A549 (cell line): ENCODE measurements at regions not wholly inside any gene's neighbourhood (a gene's known extent, or its start where the extent isn't known, plus 50 kb on each side); places are given as distances from the start of the nearest gene placed in this dataset.

Source experiments
- ATAC-seq, 2 experiments: fragments of 200-7000 bp in 1 of 2; fragments of >200 bp in 1 of 2; cut with Nextera tagmentation in 1 of 2; cut with Tn5 transposase in 1 of 2; 3 replicates each; pipeline versions ENCODE4 v1.8.0 to v1.9.1; 2018 to 2020; ENCODE audit warnings: mild to moderate bottlenecking in 1 of 2, moderate library complexity in 1 of 2
- CTCF ChIA-PET: fragments of 300-600 bp; sonication (Branson Sonifier 250); formaldehyde crosslinking; extraction: SDS; loops from one replicate; lab custom pipeline; 2021; ENCODE audit warnings: antibody characterized with exemption, inconsistent platforms; lab: Yijun Ruan, JAX
- POLR2A ChIA-PET: fragments of 350-600 bp; formaldehyde crosslinking; extraction: SDS; loops from one replicate; lab custom pipeline; 2021; ENCODE audit warnings: antibody characterized with exemption, inconsistent platforms; lab: Yijun Ruan, JAX
- DNase-seq, 2 experiments: peaks; one replicate each; pipeline versions ENCODE4 v3.0.0 to v3.0.0-alpha.2; 2011 to 2016; ENCODE audit warnings: low read depth in 1 of 2, low spot score in 1 of 2
- FAIRE-seq: peaks from 2 replicates; lab custom pipeline; 2011; peaks lifted over from hg19 to GRCh38; lab: Jason Lieb, UNC
- H3K27ac ChIP-seq, 2 experiments: fragments of >200 bp; sonication (Bioruptor Twin); formaldehyde crosslinking; 3 replicates each; pipeline ENCODE4 v1.5.1; 2016 to 2017
- H3K4me1 ChIP-seq: fragments of >200 bp; sonication (Bioruptor Twin); formaldehyde crosslinking; 3 replicates; pipeline ENCODE4 v1.6.1; 2016
- H3K4me2 ChIP-seq: fragments of >200 bp; sonication (Bioruptor Twin); formaldehyde crosslinking; 3 replicates; pipeline ENCODE4 v1.6.1; 2016
- H3K4me3 ChIP-seq: fragments of >200 bp; sonication (Bioruptor Twin); formaldehyde crosslinking; 3 replicates; pipeline ENCODE4 v1.5.1; 2016
- H3K9me3 ChIP-seq: fragments of >200 bp; sonication (Bioruptor Twin); formaldehyde crosslinking; 3 replicates; pipeline ENCODE4 v1.6.1; 2016
- CBX8 ChIP-seq: fragments of 200-600 bp; sonication (generic); IDR thresholded peaks from 2 replicates; pipeline ENCODE4 v1.6.1; 2016
- CEBPB ChIP-seq, 2 experiments: fragments of >200 bp in 1 of 2; sonication (Bioruptor Twin) in 1 of 2; formaldehyde crosslinking in 1 of 2; IDR thresholded peaks; 2 replicates each; pipeline ENCODE4 v1.6.1; 2012 to 2016
- CHD2 ChIP-seq: fragments of 150-350 bp; IDR thresholded peaks from 2 replicates; pipeline ENCODE4 v1.6.1; 2014; ENCODE audit warnings: low read length; ENCODE audit not compliant: partially characterized antibody
- EHF ChIP-seq: fragments of 250-450 bp; sonication (Bioruptor Pico); IDR thresholded peaks from 2 replicates; pipeline ENCODE4 v1.5.0; 2020; ENCODE audit warnings: mild to moderate bottlenecking
- EHMT2 ChIP-seq: fragments of 200-600 bp; sonication (generic); IDR thresholded peaks from 2 replicates; pipeline ENCODE4 v1.6.1; 2016; ENCODE audit warnings: antibody characterized with exemption, low read depth, mild to moderate bottlenecking, moderate library complexity
- GATA3 ChIP-seq: IDR thresholded peaks from 2 replicates; pipeline ENCODE4 v1.6.1; 2012; ENCODE audit warnings: borderline replicate concordance
- HDAC2 ChIP-seq: fragments of 200-600 bp; sonication (generic); IDR thresholded peaks from 2 replicates; pipeline ENCODE4 v1.6.1; 2016
- HOXA7 ChIP-seq: fragments of 250-450 bp; sonication (Bioruptor Pico); IDR thresholded peaks from 2 replicates; pipeline ENCODE4 v1.5.0; 2020; ENCODE audit warnings: mild to moderate bottlenecking, moderate library complexity
- HOXB5 ChIP-seq: fragments of 250-450 bp; sonication (Bioruptor Pico); IDR thresholded peaks from 2 replicates; pipeline ENCODE4 v1.5.0; 2020; ENCODE audit warnings: mild to moderate bottlenecking, moderate library complexity
- JUNB ChIP-seq: fragments of >200 bp; sonication (Bioruptor Twin); formaldehyde crosslinking; IDR thresholded peaks from 2 replicates; pipeline ENCODE4 v1.6.1; 2016
- KDM1A ChIP-seq: fragments of 200-600 bp; sonication (generic); IDR thresholded peaks from 2 replicates; pipeline ENCODE4 v1.6.1; 2016; ENCODE audit warnings: low read depth, mild to moderate bottlenecking
- NR3C1 ChIP-seq: fragments of >200 bp; sonication (Bioruptor Twin); formaldehyde crosslinking; IDR thresholded peaks from 3 replicates; pipeline ENCODE4 v1.6.1; 2017
- RARB ChIP-seq: fragments of 250-450 bp; sonication (Bioruptor Pico); IDR thresholded peaks from 2 replicates; pipeline ENCODE4 v1.8.0; 2021; ENCODE audit warnings: mild to moderate bottlenecking, moderate library complexity
- SREBF2 ChIP-seq: fragments of 450-650 bp; IDR thresholded peaks from 2 replicates; pipeline ENCODE4 v1.6.1; 2014; ENCODE audit warnings: mild to moderate bottlenecking, moderate library complexity
- TFCP2L1 ChIP-seq: fragments of 250-450 bp; sonication (Bioruptor Pico); IDR thresholded peaks from 2 replicates; pipeline ENCODE4 v1.5.0; 2021; ENCODE audit warnings: mild to moderate bottlenecking
- TP53 ChIP-seq: fragments of 250-450 bp; sonication (Bioruptor Pico); IDR thresholded peaks from 2 replicates; pipeline ENCODE4 v1.5.0; 2021; ENCODE audit warnings: mild to moderate bottlenecking, moderate library complexity
- ZC3H11A ChIP-seq: fragments of 450-650 bp; IDR thresholded peaks from 2 replicates; pipeline ENCODE4 v1.6.1; 2014; ENCODE audit warnings: antibody characterized with exemption, mild to moderate bottlenecking
- ZNF302 ChIP-seq: fragments of 250-450 bp; sonication (Bioruptor Pico); IDR thresholded peaks from 2 replicates; pipeline ENCODE4 v1.9.0; 2021; ENCODE audit warnings: inconsistent platforms, mild to moderate bottlenecking, moderate library complexity
- ZSCAN20 ChIP-seq: fragments of 250-450 bp; sonication (Bioruptor Pico); IDR thresholded peaks from 2 replicates; pipeline ENCODE4 v1.8.0; 2022; ENCODE audit warnings: mild to moderate bottlenecking, moderate library complexity
- whole genome bisulfite sequencing: methylation state at CpG from one replicate; pipeline ENCODE4 v1.1.6; 2017; ENCODE audit errors: missing lambda C conversion rate; 5-methylcytosine and 5-hydroxymethylcytosine counted together
- TF ChIP-seq, protein P1 (sequence below): fragments of >200 bp; sonication (Bioruptor Twin); formaldehyde crosslinking; IDR thresholded peaks from 3 replicates; pipeline ENCODE4 v1.6.1; 2016
- TF ChIP-seq, protein P2 (sequence below): IDR thresholded peaks from 2 replicates; pipeline ENCODE4 v1.6.1; 2012
- TF ChIP-seq, protein P3 (sequence below): fragments of 200-600 bp; sonication (generic); IDR thresholded peaks from 2 replicates; pipeline ENCODE4 v1.6.1; 2016; ENCODE audit warnings: antibody characterized with exemption, mild to moderate bottlenecking, moderate library complexity

DNA sequence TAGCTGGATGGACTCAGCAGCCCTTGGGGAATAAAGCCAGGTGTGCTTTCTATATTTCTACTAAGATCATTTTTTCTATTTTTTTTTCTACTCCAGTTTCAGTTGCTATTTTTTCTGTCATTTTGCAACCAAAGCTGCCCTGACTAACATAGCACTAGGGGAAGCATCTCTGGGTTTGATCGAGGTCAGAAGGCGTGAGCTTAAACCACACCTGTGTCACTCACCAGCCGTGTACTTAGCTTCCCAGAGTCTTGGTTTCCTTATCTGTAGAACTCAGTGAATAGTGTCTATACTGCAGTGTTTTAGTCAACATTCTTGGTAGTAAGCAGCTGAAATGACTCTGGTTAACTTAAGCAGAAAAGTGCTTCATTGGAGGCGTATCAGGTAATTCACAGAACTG is 489.6 kb upstream of the SPRED2 start:
- POLR2A ChIA-PET: no interaction called here
- no peak overlapping the region for H3K4me3 ChIP-seq
- DNase-seq (no peak), FAIRE-seq (no peak), ATAC-seq (no peak)
- no peak overlapping the region for H3K27ac ChIP-seq
- no peaks in the 10 kb centered on the region for H3K9me3 ChIP-seq
- no peak overlapping the region for H3K4me2 ChIP-seq
- no peaks in the 10 kb centered on the region for H3K4me1 ChIP-seq
- WGBS: under 1% methylated on average over 4 of the region's 4 CpGs
- no peak for TF ChIP-seq EHF (CRISPR knock-in tag)
- TF ChIP-seq ZC3H11A: no peak
- no peak for TF ChIP-seq CHD2
- no peak for TF ChIP-seq SREBF2
- no peak for TF ChIP-seq ZNF302 (CRISPR knock-in tag)
- TF ChIP-seq, protein P1, sequence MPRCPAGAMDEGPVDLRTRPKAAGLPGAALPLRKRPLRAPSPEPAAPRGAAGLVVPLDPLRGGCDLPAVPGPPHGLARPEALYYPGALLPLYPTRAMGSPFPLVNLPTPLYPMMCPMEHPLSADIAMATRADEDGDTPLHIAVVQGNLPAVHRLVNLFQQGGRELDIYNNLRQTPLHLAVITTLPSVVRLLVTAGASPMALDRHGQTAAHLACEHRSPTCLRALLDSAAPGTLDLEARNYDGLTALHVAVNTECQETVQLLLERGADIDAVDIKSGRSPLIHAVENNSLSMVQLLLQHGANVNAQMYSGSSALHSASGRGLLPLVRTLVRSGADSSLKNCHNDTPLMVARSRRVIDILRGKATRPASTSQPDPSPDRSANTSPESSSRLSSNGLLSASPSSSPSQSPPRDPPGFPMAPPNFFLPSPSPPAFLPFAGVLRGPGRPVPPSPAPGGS: no peak
- CTCF ChIA-PET: interaction anchor here (1.4 kb wide), 1 partner anchor 20 kb away, joined by 3 read pairs; no protein-coding TSS in a partner anchor

DNA sequence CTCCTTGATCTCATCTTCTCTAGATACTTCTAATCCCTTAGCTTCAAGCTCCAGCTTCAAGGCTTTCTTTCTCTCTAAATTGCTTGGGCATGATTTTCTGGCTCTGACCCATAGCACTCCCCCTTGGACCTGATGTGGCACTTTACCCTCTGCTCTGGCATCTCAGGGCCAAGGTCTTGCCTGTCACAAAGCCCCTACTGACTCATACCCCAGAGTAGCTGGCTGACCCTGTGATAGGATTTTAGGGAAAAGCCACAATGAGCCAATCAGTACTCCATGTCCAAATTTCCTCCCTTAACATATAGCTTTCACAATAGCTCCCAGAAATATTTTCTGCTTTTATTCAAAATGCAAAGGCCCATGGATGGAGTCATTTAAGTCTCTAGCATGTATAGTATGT is 488.7 kb upstream of the SPRED2 start:
- ChIA-PET CTCF (no interaction called here), POLR2A (no interaction called here)
- H3K27ac ChIP-seq: no peak overlapping the region
- H3K9me3 ChIP-seq: no peaks in the 10 kb centered on the region
- ATAC-seq: no peak
- DNase-seq: no peak
- H3K4me2 ChIP-seq: no peak overlapping the region
- TF ChIP-seq TP53 (CRISPR knock-in tag) (no peak), TFCP2L1 (no peak), HOXA7 (CRISPR knock-in tag) (no peak), RARB (no peak), NR3C1 (no peak), GATA3 (no peak), HDAC2 (no peak), KDM1A (no peak)
- TF ChIP-seq, protein P2, sequence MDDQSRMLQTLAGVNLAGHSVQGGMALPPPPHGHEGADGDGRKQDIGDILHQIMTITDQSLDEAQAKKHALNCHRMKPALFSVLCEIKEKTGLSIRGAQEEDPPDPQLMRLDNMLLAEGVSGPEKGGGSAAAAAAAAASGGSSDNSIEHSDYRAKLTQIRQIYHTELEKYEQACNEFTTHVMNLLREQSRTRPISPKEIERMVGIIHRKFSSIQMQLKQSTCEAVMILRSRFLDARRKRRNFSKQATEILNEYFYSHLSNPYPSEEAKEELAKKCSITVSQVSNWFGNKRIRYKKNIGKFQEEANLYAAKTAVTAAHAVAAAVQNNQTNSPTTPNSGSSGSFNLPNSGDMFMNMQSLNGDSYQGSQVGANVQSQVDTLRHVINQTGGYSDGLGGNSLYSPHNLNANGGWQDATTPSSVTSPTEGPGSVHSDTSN: no peak
- TF ChIP-seq, protein P1: no peak
- TF ChIP-seq, protein P3, sequence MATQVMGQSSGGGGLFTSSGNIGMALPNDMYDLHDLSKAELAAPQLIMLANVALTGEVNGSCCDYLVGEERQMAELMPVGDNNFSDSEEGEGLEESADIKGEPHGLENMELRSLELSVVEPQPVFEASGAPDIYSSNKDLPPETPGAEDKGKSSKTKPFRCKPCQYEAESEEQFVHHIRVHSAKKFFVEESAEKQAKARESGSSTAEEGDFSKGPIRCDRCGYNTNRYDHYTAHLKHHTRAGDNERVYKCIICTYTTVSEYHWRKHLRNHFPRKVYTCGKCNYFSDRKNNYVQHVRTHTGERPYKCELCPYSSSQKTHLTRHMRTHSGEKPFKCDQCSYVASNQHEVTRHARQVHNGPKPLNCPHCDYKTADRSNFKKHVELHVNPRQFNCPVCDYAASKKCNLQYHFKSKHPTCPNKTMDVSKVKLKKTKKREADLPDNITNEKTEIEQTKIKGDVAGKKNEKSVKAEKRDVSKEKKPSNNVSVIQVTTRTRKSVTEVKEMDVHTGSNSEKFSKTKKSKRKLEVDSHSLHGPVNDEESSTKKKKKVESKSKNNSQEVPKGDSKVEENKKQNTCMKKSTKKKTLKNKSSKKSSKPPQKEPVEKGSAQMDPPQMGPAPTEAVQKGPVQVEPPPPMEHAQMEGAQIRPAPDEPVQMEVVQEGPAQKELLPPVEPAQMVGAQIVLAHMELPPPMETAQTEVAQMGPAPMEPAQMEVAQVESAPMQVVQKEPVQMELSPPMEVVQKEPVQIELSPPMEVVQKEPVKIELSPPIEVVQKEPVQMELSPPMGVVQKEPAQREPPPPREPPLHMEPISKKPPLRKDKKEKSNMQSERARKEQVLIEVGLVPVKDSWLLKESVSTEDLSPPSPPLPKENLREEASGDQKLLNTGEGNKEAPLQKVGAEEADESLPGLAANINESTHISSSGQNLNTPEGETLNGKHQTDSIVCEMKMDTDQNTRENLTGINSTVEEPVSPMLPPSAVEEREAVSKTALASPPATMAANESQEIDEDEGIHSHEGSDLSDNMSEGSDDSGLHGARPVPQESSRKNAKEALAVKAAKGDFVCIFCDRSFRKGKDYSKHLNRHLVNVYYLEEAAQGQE: no peak
- H3K4me1 ChIP-seq: no peaks in the 10 kb centered on the region
- H3K4me3 ChIP-seq: no peak overlapping the region
- no peak for FAIRE-seq

DNA sequence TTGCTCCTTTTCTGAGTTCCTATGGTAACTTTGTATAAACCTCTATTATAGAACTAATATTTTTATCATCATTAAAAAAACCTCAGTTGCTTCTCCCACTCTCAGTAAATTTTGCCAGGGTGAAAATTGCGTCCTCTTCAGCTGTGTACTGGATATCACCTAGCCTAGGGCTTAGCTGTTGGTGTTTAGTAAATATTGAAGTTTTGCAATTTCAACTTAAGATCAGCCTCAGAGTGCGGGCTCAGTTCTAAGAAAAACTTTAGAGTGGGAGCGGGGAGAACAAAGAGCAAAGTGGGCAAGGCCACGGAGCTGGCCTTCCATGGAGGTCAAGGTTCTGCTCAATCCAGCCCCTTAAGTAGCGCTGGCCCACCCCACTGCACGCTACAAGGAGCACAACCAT is 488.3 kb upstream of the SPRED2 start:
- FAIRE-seq (no peak), ATAC-seq (no peak), DNase-seq (no peak)
- 14% methylated on average over 6 of the region's 6 CpGs for WGBS
- H3K4me2 ChIP-seq: no peak overlapping the region
- no peaks in the 10 kb centered on the region for H3K4me1 ChIP-seq
- ChIA-PET POLR2A (no interaction called here), CTCF (no interaction called here)
- H3K27ac ChIP-seq: no peak overlapping the region
- no peaks in the 10 kb centered on the region for H3K9me3 ChIP-seq
- no peak overlapping the region for H3K4me3 ChIP-seq
- TF ChIP-seq, protein P2: no peak
- TF ChIP-seq ZSCAN20 (CRISPR knock-in tag): no peak
- TF ChIP-seq CBX8: no peak
- TF ChIP-seq JUNB: no peak
- TF ChIP-seq CEBPB (IDR thresholded peaks at IDR 0.05): no peak
- no peak for TF ChIP-seq ZNF302 (CRISPR knock-in tag)
- TF ChIP-seq KDM1A: no peak
- TF ChIP-seq, protein P1: no peak
- no peak for TF ChIP-seq EHMT2
- TF ChIP-seq HOXB5 (CRISPR knock-in tag): no peak
- TF ChIP-seq, protein P3: no peak
